Osteoblast (primary cell): ENCODE measurements at regions not wholly inside any gene's neighbourhood (a gene's known extent, or its start where the extent isn't known, plus 50 kb on each side); places are given as distances from the start of the nearest gene placed in this dataset.

Experiments
- DNase-seq: peaks from one replicate; pipeline ENCODE4 v3.0.0; 2011; ENCODE audit warnings: low spot score, mixed read lengths; ENCODE audit not compliant: insufficient read length; ENCODE audit errors: missing footprints
- H2AFZ ChIP-seq: 2 replicates; pipeline ENCODE4 v1.6.0; 2011; ENCODE audit warnings: mild to moderate bottlenecking, low read length
- H3K27ac ChIP-seq: 2 replicates; pipeline ENCODE4 v1.5.1; 2011; ENCODE audit warnings: mild to moderate bottlenecking, low read depth, low read length, moderate library complexity
- H3K27me3 ChIP-seq: 2 replicates; pipeline ENCODE4 v1.6.0; 2012; ENCODE audit warnings: mild to moderate bottlenecking, control low read depth, inconsistent platforms, low read length, moderate library complexity; ENCODE audit not compliant: insufficient read depth
- H3K36me3 ChIP-seq: 2 replicates; pipeline ENCODE4 v1.5.1; 2011; ENCODE audit warnings: mild to moderate bottlenecking, low read length, control low read depth, moderate library complexity; ENCODE audit not compliant: insufficient read depth
- H3K4me1 ChIP-seq: 2 replicates; pipeline ENCODE4 v1.5.1; 2011; ENCODE audit warnings: mild to moderate bottlenecking, low read length, control low read depth, moderate library complexity; ENCODE audit not compliant: insufficient read depth
- H3K4me2 ChIP-seq: 2 replicates; pipeline ENCODE4 v1.6.0; 2011; ENCODE audit warnings: mild to moderate bottlenecking, low read length; ENCODE audit not compliant: insufficient read depth
- H3K4me3 ChIP-seq: fragments of 200-600 bp; sonication (generic); 3 replicates; pipeline ENCODE4 v1.5.1; 2012; ENCODE audit warnings: mild to moderate bottlenecking, low read length, inconsistent platforms; ENCODE audit not compliant: insufficient read depth
- H3K79me2 ChIP-seq: 2 replicates; pipeline ENCODE4 v1.6.0; 2012; ENCODE audit warnings: mild to moderate bottlenecking, low read length, control low read depth, inconsistent platforms; ENCODE audit not compliant: insufficient read depth
- H3K9me3 ChIP-seq: 2 replicates; pipeline ENCODE4 v1.5.1; 2011; ENCODE audit warnings: low read depth, low read length, control low read depth
- H4K20me1 ChIP-seq: 2 replicates; pipeline ENCODE4 v1.6.0; 2012; ENCODE audit warnings: mild to moderate bottlenecking, low read length, control low read depth; ENCODE audit not compliant: insufficient read depth
- CTCF ChIP-seq: IDR thresholded peaks from 2 replicates; pipeline ENCODE4 v1.5.1; 2011; ENCODE audit warnings: mild to moderate bottlenecking, low read depth, low read length, moderate library complexity; ENCODE audit errors: extremely low read depth

- Histone ChIP-seq H3K9me3 (no peaks in the 10 kb centered on the region), H3K4me3 (no peak overlapping the region), H3K27me3 (peaks cover 33% of the 10 kb centered on the region), H3K36me3 (no peaks in the 10 kb centered on the region), H3K27ac (no peak overlapping the region), H2AFZ (no peak overlapping the region), H4K20me1 (no peaks in the 10 kb centered on the region), H3K4me1 (peaks cover 11% of the 10 kb centered on the region), H3K79me2 (no peaks in the 10 kb centered on the region), H3K4me2 (no peak overlapping the region)
- peak; percentile 41 for DNase-seq
- no peak for TF ChIP-seq CTCF
These were observed 80.4 kb upstream of the BCOR start for GRCh38 chrX:40177942-40178715.

- DNase-seq: no peak
- no peak overlapping the region for H3K4me3 ChIP-seq
- H3K27ac ChIP-seq: no peak overlapping the region
- TF ChIP-seq CTCF: no peak
- H3K4me2 ChIP-seq: peak overlapping the region; percentile 45
- H3K27me3 ChIP-seq: peaks cover 38% of the 10 kb centered on the region
- H3K36me3 ChIP-seq: no peaks in the 10 kb centered on the region
- no peaks in the 10 kb centered on the region for H3K79me2 ChIP-seq
- peaks cover 11% of the 10 kb centered on the region for H3K4me1 ChIP-seq
- no peaks in the 10 kb centered on the region for H3K9me3 ChIP-seq
- H4K20me1 ChIP-seq: no peaks in the 10 kb centered on the region
- H2AFZ ChIP-seq: no peak overlapping the region
These were observed 79.7 kb upstream of the BCOR start for GRCh38 chrX:40177489-40177888.

- no peak for TF ChIP-seq CTCF
- Histone ChIP-seq H2AFZ (no peak overlapping the region), H4K20me1 (no peaks in the 10 kb centered on the region), H3K79me2 (no peaks in the 10 kb centered on the region), H3K27me3 (peaks cover 38% of the 10 kb centered on the region), H3K4me2 (peak overlapping the region; percentile 45), H3K4me1 (peaks cover 11% of the 10 kb centered on the region), H3K4me3 (peak overlapping the region; percentile 75), H3K36me3 (no peaks in the 10 kb centered on the region), H3K9me3 (no peaks in the 10 kb centered on the region), H3K27ac (no peak overlapping the region)
- peak; percentile 81 for DNase-seq
These were observed 79.3 kb upstream of the BCOR start for GRCh38 chrX:40177117-40177430.

- Histone ChIP-seq H3K4me1 (peaks cover 11% of the 10 kb centered on the region), H3K27ac (peak overlapping the region; percentile 74), H4K20me1 (no peaks in the 10 kb centered on the region), H3K27me3 (peaks cover 38% of the 10 kb centered on the region), H3K9me3 (no peaks in the 10 kb centered on the region), H2AFZ (peak overlapping the region; percentile 35), H3K36me3 (no peaks in the 10 kb centered on the region), H3K4me2 (peak overlapping the region; percentile 82), H3K79me2 (no peaks in the 10 kb centered on the region), H3K4me3 (peak overlapping the region; percentile 75)
- peak; percentile 89 for DNase-seq
- no peak for TF ChIP-seq CTCF
These were observed 78.8 kb upstream of the BCOR start for GRCh38 chrX:40176351-40177116.
